ENCODE measurements at regions not wholly inside any gene's neighbourhood (a gene's known extent, or its start where the extent isn't known, plus 50 kb on each side); places are given as distances from the start of the nearest gene placed in this dataset.

DNA sequence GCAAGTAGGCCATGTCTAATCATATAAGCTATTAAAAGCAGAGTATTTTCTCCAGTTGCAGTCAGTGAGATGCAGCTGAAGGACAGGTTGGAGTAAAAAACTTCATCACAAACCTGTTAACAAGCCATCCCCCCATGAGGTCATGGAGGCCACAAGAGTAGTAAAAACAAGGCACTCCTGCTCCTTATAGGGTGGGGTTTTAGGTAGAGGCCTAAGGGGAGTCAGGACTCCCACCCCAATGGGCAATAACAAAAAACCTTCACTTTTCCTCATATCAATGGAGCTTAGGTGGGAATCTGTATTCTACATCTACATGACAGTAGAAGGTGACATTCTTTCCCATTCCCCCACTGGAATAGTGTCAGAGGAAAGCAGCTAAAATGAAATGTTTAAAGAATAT, 428.1 kb upstream of the KHDRBS2 start:
- H3K4me3 Mint-ChIP-seq: no peak overlapping the region
- Histone ChIP-seq H3K36me3 (ENCODE audit: insufficient read depth) (no peaks in the 10 kb centered on the region), H4K20me1 (replicated peaks; ENCODE audit: insufficient read depth) (no peaks in the 10 kb centered on the region), H3K9me2 (ENCODE audit: insufficient read depth) (peaks cover 1% of the 10 kb centered on the region), H3K4me3 (no peak overlapping the region), H3K4me1 (ENCODE audit: insufficient read depth) (peaks cover 15% of the 10 kb centered on the region), H2AFZ (no peak overlapping the region), H3K27ac (ENCODE audit: low read depth) (no peak overlapping the region), H3K4me2 (peak overlapping the region; percentile 58; the same call in 1 of the 2 replicates), H3K27me3 (ENCODE audit: insufficient read depth) (no peaks in the 10 kb centered on the region), H3K79me2 (replicated peaks; ENCODE audit: insufficient read depth) (no peaks in the 10 kb centered on the region), H3F3A (replicated peaks; ENCODE audit: low read depth) (no peaks in the 10 kb centered on the region)
- H3K9me3 Mint-ChIP-seq: peaks cover 12% of the 10 kb centered on the region; the same call in 1 of the 3 replicates
- H3K27me3 Mint-ChIP-seq (ENCODE audit: insufficient read depth, low read depth, poor library complexity): no peaks in the 10 kb centered on the region
- H3K4me1 Mint-ChIP-seq: peaks cover 7% of the 10 kb centered on the region
- peak overlapping the region; percentile 44; the same call in 1 of the 2 replicates for H3K27ac Mint-ChIP-seq
- no peaks in the 10 kb centered on the region for H3K36me3 Mint-ChIP-seq (ENCODE audit: low read depth)
- DNase-seq (ENCODE audit: low spot score): peak; percentile 18
- TF ChIP-seq JUNB (IDR thresholded peaks at IDR 0.05; ENCODE audit: unreplicated experiment) (no peak), STAT1 (IDR thresholded peaks at IDR 0.05; ENCODE audit: unreplicated experiment) (no peak), POLR2AphosphoS5 (IDR thresholded peaks at IDR 0.05; ENCODE audit: low read depth) (no peak), ZNF331 (CRISPR knock-in tag; IDR thresholded peaks at IDR 0.05; ENCODE audit: low read depth) (no peak), ZNF114 (CRISPR knock-in tag; IDR thresholded peaks at IDR 0.05) (no peak), CREB1 (CRISPR knock-in tag; IDR thresholded peaks at IDR 0.05; ENCODE audit: low read depth) (no peak), EZH2 (IDR thresholded peaks at IDR 0.05; ENCODE audit: low read depth, unreplicated experiment) (no peak)
- TF ChIP-seq, protein P1, sequence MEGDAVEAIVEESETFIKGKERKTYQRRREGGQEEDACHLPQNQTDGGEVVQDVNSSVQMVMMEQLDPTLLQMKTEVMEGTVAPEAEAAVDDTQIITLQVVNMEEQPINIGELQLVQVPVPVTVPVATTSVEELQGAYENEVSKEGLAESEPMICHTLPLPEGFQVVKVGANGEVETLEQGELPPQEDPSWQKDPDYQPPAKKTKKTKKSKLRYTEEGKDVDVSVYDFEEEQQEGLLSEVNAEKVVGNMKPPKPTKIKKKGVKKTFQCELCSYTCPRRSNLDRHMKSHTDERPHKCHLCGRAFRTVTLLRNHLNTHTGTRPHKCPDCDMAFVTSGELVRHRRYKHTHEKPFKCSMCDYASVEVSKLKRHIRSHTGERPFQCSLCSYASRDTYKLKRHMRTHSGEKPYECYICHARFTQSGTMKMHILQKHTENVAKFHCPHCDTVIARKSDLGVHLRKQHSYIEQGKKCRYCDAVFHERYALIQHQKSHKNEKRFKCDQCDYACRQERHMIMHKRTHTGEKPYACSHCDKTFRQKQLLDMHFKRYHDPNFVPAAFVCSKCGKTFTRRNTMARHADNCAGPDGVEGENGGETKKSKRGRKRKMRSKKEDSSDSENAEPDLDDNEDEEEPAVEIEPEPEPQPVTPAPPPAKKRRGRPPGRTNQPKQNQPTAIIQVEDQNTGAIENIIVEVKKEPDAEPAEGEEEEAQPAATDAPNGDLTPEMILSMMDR (conservative IDR thresholded peaks at IDR 0.05; ENCODE audit: low read depth in 2 of 2): no peak
- TF ChIP-seq, protein P2, sequence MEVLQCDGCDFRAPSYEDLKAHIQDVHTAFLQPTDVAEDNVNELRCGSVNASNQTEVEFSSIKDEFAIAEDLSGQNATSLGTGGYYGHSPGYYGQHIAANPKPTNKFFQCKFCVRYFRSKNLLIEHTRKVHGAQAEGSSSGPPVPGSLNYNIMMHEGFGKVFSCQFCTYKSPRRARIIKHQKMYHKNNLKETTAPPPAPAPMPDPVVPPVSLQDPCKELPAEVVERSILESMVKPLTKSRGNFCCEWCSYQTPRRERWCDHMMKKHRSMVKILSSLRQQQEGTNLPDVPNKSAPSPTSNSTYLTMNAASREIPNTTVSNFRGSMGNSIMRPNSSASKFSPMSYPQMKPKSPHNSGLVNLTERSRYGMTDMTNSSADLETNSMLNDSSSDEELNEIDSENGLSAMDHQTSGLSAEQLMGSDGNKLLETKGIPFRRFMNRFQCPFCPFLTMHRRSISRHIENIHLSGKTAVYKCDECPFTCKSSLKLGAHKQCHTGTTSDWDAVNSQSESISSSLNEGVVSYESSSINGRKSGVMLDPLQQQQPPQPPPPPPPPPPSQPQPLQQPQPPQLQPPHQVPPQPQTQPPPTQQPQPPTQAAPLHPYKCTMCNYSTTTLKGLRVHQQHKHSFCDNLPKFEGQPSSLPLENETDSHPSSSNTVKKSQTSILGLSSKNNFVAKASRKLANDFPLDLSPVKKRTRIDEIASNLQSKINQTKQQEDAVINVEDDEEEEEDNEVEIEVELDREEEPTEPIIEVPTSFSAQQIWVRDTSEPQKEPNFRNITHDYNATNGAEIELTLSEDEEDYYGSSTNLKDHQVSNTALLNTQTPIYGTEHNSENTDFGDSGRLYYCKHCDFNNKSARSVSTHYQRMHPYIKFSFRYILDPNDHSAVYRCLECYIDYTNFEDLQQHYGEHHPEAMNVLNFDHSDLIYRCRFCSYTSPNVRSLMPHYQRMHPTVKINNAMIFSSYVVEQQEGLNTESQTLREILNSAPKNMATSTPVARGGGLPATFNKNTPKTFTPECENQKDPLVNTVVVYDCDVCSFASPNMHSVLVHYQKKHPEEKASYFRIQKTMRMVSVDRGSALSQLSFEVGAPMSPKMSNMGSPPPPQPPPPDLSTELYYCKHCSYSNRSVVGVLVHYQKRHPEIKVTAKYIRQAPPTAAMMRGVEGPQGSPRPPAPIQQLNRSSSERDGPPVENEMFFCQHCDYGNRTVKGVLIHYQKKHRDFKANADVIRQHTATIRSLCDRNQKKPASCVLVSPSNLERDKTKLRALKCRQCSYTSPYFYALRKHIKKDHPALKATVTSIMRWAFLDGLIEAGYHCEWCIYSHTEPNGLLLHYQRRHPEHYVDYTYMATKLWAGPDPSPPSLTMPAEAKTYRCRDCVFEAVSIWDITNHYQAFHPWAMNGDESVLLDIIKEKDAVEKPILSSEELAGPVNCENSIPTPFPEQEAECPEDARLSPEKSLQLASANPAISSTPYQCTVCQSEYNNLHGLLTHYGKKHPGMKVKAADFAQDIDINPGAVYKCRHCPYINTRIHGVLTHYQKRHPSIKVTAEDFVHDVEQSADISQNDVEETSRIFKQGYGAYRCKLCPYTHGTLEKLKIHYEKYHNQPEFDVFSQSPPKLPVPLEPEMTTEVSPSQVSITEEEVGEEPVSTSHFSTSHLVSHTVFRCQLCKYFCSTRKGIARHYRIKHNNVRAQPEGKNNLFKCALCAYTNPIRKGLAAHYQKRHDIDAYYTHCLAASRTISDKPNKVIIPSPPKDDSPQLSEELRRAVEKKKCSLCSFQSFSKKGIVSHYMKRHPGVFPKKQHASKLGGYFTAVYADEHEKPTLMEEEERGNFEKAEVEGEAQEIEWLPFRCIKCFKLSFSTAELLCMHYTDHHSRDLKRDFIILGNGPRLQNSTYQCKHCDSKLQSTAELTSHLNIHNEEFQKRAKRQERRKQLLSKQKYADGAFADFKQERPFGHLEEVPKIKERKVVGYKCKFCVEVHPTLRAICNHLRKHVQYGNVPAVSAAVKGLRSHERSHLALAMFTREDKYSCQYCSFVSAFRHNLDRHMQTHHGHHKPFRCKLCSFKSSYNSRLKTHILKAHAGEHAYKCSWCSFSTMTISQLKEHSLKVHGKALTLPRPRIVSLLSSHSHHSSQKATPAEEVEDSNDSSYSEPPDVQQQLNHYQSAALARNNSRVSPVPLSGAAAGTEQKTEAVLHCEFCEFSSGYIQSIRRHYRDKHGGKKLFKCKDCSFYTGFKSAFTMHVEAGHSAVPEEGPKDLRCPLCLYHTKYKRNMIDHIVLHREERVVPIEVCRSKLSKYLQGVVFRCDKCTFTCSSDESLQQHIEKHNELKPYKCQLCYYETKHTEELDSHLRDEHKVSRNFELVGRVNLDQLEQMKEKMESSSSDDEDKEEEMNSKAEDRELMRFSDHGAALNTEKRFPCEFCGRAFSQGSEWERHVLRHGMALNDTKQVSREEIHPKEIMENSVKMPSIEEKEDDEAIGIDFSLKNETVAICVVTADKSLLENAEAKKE (CRISPR knock-in tag; IDR thresholded peaks at IDR 0.05): no peak
- ATAC-seq: peak; percentile 50; the same call in 2 of the 3 replicates

Measured in GM23338 (cell line).